Mucosa of descending colon (tissue), 3 donors: ENCODE measurements at regions not wholly inside any gene's neighbourhood (a gene's known extent, or its start where the extent isn't known, plus 50 kb on each side); places are given as distances from the start of the nearest gene placed in this dataset.

Experiments
- ATAC-seq: fragments of 200-7000 bp; cut with Tn5 transposase; one replicate; pipeline ENCODE4 v1.9.1; 2020; ENCODE audit warnings: mild to moderate bottlenecking, moderate library complexity
- DNase-seq, 3 donors: peaks; one replicate each; pipeline ENCODE4 v3.0.0-alpha.2; 2020
- H3K36me3 ChIP-seq: fragments of 200-600 bp; one replicate; pipeline ENCODE4 v1.8.0; 2021; ENCODE audit warnings: low read depth, mild to moderate bottlenecking
- H3K4me1 ChIP-seq: fragments of 200-600 bp; one replicate; pipeline ENCODE4 v1.8.0; 2021; ENCODE audit warnings: low read depth, mild to moderate bottlenecking
- H3K4me3 ChIP-seq: fragments of 200-600 bp; one replicate; pipeline ENCODE4 v1.8.0; 2021; ENCODE audit warnings: mild to moderate bottlenecking
- H3K9me3 ChIP-seq: fragments of 200-600 bp; one replicate; pipeline ENCODE4 v1.8.0; 2021; ENCODE audit warnings: mild to moderate bottlenecking
- CTCF ChIP-seq: fragments of 200-600 bp; IDR thresholded peaks from one replicate; pipeline ENCODE4 v1.8.0; 2022; ENCODE audit warnings: antibody characterized with exemption, mild to moderate bottlenecking
- intact Hi-C, 2 donors: fragments of 100-400 bp; cut with DNase I in 1 of 2; cut with micrococcal nuclease in 1 of 2; formaldehyde crosslinking; loops; one replicate each; pipeline versions ENCODE4 v1.11.0 to v1.11.1; 2022; cut with DNase I, micrococcal nuclease
- donor health status: DM: no; HTN: no; CAD: no; lungs with moderate emphysema.
- donor health status: DM: no; HTN: no; CAD: no.
- donor health status: DM: no; HTN: yes; CAD: no.

DNA sequence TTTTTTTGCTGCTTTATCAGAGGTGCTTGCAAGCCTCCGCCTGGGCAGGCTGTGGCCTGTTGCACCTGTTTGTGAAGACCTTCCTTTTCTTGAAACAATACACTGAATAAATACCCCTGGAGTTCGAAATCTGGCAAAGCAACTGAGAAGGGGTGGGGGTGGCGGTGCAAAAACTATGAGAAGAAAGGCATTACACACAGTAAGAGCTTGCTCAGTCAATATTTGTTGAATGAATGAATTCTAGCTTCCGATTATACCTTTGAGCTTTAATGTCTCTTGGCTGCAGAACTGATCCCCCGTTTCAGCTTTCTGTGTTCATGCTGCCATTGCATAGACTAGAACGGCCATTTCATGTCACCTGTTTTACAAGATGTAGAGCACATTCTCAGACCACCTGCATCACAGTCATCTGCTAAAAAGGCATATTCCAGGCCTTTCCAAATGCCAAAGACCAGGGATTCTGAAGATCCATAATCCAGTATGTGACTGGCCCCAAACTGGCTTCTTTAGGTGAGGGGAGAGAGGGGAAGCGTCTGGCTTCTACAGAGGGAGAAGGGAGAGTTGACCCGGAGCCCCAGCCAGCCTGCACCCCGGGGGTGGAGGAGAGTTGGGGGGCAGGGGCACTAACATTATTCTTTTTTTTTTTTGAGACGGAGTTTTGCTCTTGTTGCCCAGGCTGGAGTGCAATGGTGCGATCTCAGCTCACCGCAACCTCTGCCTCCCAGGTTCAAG lies 111.5 kb downstream of the ETS2 start:
- no peak for DNase-seq
- no peaks in the 10 kb centered on the region for H3K9me3 ChIP-seq
- H3K36me3 ChIP-seq = no peaks in the 10 kb centered on the region
- intact Hi-C loops = loop anchor here (5.0 to 10.0 kb wide), 2 partner anchors 35 to 82 kb away; no protein-coding TSS in a partner anchor
- no peak for TF ChIP-seq CTCF
- H3K4me3 ChIP-seq = no peak overlapping the region
- H3K4me1 ChIP-seq = peaks cover 35% of the 10 kb centered on the region
- ATAC-seq = peak; percentile 5

- no peak for ATAC-seq
- H3K36me3 ChIP-seq = no peaks in the 10 kb centered on the region
- H3K9me3 ChIP-seq = no peaks in the 10 kb centered on the region
- intact Hi-C loops = loop anchor here (5.0 to 10.0 kb wide), 2 partner anchors 36 to 82 kb away; no protein-coding TSS in a partner anchor
- TF ChIP-seq CTCF = no peak
- DNase-seq = no peak
- H3K4me3 ChIP-seq = no peak overlapping the region
- H3K4me1 ChIP-seq = peaks cover 43% of the 10 kb centered on the region
Measured at GRCh38 chr21:38916214-38916964, 110.7 kb downstream of the ETS2 start.

DNA sequence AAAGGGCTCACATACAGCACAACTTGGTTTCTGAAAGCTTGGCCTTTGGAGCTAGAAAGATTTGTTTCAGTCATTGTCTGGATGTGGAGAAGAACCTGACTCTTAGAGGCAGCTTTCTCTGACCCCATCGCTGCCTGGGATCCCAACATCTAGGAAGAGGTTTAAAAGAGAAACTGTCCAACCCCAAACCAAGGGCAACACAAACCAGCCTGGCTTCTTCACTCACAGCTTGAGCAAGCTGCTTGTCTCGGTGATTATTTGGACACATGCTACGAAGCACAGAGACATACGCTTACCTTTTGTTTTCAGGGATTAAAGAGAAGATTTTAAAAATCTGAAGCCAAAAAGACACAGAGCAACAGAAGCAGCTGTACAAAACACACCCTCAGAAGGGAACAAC lies 109.8 kb downstream of the ETS2 start:
- intact Hi-C loops = loop anchor here (5.0 to 10.0 kb wide), 2 partner anchors 37 to 81 kb away; no protein-coding TSS in a partner anchor
- DNase-seq = no peak
- H3K4me1 ChIP-seq = peaks cover 50% of the 10 kb centered on the region

GRCh38 chr21:38914528-38915293 lies 109.0 kb downstream of the ETS2 start:
- Histone ChIP-seq H3K36me3 (no peaks in the 10 kb centered on the region), H3K4me1 (peaks cover 58% of the 10 kb centered on the region), H3K9me3 (no peaks in the 10 kb centered on the region), H3K4me3 (no peak overlapping the region)
- intact Hi-C loops = loop anchor here (5.0 to 10.0 kb wide), 2 partner anchors 38 to 80 kb away; no protein-coding TSS in a partner anchor
- TF ChIP-seq CTCF = no peak
- ATAC-seq = peak; percentile 25
- DNase-seq = peak in 2 of 3 donors; percentile 57 to 59

More for the DNA sequence above, 109.8 kb downstream of the ETS2 start:
- no peaks in the 10 kb centered on the region for H3K36me3 ChIP-seq
- ATAC-seq = no peak
- H3K9me3 ChIP-seq = no peaks in the 10 kb centered on the region
- TF ChIP-seq CTCF = no peak
- no peak overlapping the region for H3K4me3 ChIP-seq

GRCh38 chr21:38913893-38914527 lies 108.3 kb downstream of the ETS2 start:
- Histone ChIP-seq H3K36me3 (no peaks in the 10 kb centered on the region), H3K4me1 (peaks cover 56% of the 10 kb centered on the region), H3K9me3 (no peaks in the 10 kb centered on the region), H3K4me3 (no peak overlapping the region)
- no peak for TF ChIP-seq CTCF
- DNase-seq (no peak), ATAC-seq (no peak)
- intact Hi-C loops = loop anchor here in 1 of 2 donors (10.0 kb wide), 1 partner anchor 79 kb away; no protein-coding TSS in a partner anchor
